HG03520 (cell line): ENCODE measurements at regions not wholly inside any gene's neighbourhood (a gene's known extent, or its start where the extent isn't known, plus 50 kb on each side); places are given as distances from the start of the nearest gene placed in this dataset.
"Not testable (repeated sequence)": the region's sequence is repeated elsewhere in the genome, so short reads cannot be mapped to it uniquely, and the experiment has no call there.

Source experiments
- ATAC-seq: cut with Tn5 transposase; IDR thresholded peaks from one replicate; pipeline ENCODE4 v1.9.1; 2021; ENCODE audit warnings: mild to moderate bottlenecking, moderate library complexity; ENCODE audit not compliant: unreplicated experiment

DNA sequence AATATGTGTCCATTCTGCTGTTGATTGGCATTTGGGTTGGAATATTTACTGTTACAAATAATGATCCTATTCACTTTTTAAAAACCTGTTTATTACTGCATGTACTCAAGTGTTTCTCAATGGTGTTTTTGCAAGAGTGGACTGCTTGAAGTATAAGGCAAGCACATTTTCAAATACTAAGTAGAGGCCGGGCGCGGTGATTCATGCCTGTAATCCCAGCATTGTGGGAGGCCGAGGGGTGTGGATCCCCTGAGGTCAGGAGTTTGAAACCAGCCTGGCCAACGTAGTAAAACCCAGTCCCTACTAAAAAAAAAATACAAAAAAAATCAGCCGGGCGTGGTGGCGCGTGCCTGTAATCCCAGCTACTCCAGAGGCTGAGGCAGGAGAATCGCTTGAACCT lies 276.9 kb upstream of the ADGRL4 start:
- ATAC-seq, result no peak

DNA sequence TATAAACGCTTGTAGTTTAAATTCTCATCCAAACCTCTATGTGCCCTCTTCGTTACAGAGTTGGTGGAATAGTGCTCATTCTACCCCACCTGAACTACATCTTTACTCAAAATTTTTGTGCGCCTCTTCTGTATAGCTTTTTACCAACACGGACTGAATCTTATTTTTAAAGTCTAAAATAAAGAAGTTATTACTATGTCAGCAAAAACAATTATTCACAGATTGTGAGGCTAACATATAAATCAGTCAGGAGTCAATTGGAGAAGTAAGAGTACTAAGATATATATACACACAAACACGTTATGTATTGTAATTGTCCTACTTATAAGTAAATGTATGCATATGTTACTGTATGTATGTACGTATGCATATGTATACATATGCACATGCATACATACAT lies 274.9 kb upstream of the ADGRL4 start:
- no peak for ATAC-seq

DNA sequence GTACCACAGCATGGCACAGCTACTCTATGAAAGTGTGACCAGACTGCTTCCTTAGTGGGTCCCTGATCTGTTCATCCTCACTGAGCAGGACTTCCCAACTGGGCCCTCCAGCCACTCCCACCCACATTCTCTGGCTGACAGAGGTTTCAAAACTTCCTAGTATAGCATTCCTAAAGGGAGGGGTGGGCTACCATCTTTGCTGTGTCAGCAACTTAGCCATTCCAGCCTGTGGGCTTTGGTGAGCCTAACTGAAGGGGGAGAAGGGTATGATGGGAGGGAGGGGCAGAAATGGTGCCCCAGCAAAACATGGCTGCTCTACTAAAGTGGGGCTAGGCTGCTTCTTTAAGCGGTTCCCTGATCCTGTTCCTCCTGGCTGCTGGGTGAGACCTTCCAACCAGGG lies 265.2 kb upstream of the ADGRL4 start:
- no peak for ATAC-seq

DNA sequence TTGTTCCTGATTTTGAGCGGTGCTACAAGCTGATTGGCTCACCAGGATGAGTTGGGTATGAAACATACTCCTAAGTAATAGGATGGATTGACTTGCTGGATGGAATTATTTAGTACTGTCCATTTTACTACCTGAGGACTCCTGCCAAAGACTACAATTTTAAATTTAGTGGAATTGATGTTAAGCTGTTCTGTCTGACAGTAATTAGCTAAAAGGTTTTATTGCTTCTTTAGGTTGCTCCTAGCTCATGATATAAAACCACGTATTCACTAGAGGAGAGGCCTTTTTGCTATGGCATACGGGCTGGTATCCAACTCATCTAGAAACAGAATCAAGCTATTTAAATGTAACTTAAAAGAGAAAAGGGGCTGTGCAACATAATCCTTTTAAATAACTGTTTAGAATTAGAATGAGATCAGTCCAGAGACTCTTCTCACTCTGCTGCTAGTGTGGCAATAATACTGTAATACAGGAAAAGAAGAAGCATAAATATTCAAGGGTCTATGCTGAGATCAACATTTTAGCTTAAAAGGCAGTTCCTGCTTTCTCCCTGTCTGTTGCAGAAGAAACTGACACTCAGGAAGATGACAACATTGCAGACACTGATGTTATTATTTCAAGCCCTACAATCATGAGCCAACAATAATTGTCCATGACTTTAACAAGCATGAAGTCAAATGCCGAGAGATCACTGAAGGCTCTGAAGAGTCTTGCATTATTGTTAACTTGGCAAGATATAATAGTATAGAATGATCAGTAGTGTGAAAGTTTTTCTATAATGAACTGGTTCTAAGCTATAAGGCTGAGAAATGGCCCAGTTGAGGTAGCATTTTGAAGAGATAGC lies 258.7 kb upstream of the ADGRL4 start:
- no peak for ATAC-seq

DNA sequence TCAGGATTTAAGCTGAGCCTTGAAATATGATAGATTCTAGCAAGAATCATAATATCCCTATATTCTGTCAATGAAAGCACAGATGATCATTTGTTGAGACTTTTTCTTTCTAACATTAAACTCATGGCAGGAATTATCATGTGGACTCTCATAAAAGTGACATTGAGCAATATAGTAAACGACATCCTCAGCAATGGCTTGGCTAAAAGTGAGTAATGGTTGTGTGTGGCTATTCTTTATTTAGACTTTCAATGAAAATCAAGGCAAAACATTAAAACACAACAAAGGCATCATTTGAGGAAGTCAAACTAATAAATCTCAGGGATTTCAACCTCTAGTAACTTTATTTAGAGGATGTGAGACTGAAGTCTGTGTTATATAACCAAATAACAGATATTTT lies 257.8 kb upstream of the ADGRL4 start:
- ATAC-seq, result no peak

DNA sequence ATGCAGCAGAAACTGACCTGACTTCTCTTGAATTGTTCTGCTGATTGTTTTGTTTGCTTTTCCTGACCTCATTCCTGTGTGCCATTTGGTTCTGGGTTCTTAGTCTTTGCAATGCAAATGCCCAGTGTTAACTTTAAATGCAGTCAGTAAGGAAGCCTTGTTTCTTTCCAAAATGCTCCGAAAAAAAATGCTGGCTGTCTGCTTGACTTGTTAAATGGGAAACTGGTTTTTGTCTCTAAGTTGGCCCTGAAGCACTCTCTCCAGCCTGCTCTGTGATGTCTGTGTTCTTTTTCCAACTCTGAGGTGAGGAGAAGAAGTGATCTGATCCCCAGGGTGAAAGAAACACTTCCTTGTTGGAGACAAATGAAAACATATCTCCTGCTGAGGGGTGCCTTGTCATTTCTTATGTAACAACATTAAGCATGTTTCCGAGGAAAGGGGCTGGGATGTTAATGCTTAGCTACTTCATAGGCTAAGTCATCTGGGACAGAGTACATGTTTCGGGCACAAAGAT lies 256.3 kb upstream of the ADGRL4 start:
- no peak for ATAC-seq

DNA sequence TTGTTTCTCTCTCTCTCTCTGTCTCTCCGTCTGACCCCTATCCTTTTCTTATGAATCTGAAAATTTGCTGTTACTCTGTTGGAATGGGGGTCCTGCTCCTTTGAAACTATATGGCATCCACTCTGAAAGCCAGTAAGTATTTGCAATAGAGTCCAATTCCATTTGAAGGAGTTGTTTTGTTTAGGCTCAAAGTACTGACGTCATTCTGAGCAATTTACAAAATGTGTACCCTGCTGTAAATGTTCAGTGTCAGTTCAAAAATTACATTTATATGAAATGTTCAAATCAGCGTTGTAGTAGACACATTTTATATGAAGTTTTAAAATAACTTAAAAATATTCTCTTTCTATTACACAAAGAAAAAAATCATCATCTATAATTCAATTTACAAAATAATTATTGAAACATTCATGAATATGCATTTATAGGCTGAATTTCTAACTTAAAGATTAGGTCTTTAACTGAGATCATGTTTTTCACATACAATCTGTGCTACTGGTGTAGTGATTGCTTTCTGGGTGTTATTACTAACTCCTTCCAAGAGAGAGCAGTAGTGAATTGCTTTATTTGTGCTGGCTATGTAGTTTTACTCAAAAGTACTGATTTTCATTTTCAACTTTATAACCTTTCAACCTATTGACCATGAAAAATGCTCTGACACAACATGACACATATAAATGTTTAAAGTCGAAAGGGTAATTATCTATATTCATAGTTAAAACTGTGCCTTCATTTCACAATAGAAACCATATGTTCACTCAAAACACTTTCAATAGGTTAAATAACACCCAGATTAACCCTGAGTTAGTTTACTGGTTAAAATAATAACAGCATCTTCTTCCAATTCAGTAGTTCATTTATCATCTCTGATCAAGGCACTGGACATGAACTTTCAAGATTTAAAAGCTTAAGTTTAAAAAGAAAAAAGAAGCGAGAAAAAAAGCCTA lies 253.1 kb upstream of the ADGRL4 start:
- ATAC-seq, result peak; percentile 84

DNA sequence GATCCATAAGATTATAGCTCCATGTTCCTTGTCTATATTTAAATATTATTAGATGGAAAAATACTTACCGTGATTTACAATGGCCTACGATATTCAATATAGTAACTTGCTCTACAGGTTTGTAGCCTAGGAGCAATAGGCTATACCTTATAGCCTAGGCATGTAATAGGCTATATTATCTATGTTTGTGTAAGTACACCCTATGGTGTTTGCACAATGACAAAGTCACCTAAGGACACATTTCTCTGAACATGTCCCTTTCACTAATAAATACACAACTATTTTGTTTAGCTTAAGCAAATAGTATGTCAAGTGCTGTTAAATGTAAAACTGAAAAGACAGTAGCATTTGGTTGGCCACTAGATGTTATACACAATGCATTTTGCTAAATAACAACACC lies 248.9 kb upstream of the ADGRL4 start:
- ATAC-seq, result no peak

DNA sequence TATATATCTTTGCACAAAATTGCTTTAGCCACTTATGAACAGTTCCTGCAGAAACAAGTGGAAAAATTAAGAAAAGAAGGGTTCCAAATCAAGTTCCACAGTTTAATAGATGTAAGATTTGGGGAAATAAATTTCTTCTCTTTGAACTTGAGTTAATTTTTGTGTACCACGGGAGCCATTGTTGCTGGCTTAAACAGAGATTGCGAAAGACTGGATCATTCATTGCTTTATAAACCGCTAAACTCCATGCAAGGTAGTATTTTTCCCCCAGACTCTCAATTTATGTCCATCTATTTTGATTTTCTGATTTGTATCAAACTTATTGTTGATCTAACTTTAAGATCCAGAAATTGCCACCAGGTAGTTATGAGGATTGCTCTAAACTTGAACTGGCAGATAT lies 246.1 kb upstream of the ADGRL4 start:
- no peak for ATAC-seq

DNA sequence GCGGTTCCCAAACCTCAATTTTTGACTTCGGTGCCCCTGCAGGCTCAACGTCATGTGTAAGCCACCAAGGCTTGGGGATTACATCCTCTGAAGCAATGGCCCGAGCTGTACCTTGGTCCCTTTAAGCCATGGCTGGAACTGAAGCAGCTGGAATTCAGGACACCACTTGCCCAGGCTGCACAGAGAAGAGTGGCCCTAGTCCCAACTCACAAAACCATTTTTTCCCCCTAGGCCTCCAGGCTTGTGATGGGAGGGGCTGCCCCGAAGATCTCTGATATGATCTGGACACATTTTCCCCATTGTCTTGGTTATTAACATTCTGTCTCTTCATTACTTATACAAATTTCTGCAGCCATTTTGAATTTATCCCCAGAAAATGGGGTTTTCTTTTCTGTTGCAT lies 233.3 kb upstream of the ADGRL4 start:
- no peak for ATAC-seq

DNA sequence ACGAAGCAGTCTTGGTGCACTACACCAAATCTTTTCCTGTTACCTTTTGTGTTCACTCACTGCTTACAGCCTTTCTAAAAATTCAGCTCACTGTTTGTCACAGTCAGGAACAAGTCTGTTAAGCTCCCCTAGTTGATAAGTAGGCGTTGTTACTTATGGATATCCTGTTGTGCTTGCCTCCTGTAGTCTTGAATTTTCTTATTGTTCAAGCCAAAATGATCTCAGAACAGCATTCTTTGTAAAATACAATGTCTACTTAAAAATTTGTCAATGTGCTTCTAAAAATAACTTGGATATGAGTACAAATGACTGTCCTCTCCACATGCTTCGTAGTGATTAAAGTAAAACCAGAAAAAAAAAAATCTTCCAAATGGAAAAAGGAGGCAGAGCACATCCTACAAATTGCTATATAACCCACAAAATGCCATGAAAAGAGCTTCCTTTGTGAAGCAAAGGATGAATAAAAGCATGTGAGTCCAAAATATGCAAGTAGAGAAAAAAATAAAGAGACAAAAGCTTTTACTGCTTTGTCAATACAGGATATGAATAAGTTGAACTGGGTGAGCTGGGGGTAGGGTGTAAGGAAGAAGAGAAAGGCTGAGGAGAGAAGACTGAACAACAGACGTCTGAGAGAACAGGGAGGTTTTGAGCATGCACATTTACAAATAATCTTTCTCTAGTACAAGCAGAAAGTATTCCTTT lies 228.9 kb upstream of the ADGRL4 start:
- no peak for ATAC-seq

DNA sequence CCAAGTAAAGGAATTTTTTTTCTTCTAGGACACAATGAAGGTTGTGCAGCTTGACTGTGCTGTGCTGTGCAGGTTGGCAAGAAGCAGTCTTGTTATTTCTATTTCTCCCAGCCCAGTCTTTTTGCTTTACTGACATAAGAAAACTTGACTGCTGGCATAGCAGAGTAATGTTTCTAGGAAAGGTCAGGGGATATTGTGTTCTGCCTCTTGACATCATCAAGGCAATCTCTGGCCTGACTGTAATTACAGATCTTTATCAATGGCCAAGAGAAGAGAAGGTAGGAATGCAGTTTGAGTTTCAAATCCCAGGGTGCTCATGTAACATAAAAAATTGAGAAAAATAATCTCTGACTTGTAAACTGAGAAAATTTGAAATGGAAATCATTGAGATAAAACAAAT lies 226.3 kb upstream of the ADGRL4 start:
- ATAC-seq, result no peak

DNA sequence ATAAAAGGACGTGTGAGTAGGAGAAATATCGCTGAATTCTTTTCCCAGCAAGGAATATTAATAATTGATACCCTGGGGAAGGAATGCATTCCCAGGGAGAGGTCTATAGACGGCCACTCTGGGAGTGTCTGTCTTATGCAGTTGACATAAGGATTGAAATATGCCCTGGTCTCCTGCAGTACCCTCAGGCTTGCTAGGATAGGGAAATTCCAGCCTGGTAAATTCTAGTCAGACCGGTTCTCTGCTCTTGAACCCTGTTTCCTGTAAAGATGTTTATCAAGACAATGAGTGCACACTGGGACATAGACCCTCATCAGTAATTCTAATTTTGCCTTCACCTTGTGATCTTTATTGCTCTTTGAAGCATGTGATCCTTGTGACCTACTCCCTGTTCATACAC lies 224.2 kb upstream of the ADGRL4 start:
- ATAC-seq, result not testable (repeated sequence)

DNA sequence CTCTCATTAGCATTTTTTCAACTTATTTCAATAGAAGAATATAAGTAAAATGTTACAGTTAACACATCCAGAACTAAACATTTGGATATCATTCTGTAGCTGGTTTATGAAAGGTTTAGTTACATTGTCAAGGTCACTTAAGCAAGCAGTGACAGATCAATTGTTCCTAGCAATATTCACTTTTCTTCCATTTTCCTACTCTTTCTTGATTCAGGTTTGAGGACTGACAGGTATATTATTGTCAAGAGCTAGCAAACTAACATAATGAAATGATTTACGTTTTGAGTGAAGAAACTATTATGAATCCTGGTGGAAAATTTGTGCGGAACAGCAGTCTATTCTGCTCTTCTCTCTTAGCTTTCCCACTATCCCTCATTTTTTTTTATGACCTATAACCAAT lies 220.4 kb upstream of the ADGRL4 start:
- no peak for ATAC-seq

DNA sequence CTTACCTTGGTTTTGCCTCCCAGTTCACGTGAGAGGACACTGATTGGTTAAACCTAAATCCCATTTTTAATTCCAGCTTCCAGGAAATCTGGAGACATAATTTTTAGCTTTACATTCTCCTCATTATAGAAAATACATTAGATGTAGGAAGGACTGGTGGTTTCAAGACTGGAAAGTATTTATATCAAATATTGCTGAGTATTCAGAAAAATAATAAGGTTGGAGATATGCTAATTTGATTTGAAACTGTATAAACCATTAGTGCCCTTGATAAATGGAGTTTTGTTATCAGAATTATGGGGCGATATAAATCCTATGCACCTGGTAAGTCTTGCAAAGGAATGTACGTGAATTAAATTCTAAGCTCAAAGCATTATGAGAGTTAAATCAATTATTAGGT lies 218.0 kb upstream of the ADGRL4 start:
- ATAC-seq, result no peak

DNA sequence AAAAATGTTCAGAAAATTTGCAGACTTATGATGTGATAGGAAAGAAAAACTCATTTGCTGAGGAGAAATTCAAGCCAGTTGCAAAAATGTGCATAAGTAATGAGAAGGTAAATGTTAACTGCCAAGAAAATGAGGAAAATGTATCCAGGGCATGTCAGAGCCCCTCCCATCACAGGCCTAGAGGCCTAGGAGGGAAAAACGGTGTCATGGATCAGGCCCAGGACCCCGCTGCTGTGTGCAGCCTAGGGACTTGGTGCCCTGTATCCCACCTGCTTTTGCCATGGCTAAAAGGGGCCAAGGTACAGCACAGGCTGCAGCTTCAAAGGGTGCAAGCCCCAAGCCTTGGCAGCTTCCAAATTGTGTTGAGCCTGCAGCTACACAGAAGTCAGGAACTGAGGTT lies 214.0 kb upstream of the ADGRL4 start:
- ATAC-seq, result no peak

DNA sequence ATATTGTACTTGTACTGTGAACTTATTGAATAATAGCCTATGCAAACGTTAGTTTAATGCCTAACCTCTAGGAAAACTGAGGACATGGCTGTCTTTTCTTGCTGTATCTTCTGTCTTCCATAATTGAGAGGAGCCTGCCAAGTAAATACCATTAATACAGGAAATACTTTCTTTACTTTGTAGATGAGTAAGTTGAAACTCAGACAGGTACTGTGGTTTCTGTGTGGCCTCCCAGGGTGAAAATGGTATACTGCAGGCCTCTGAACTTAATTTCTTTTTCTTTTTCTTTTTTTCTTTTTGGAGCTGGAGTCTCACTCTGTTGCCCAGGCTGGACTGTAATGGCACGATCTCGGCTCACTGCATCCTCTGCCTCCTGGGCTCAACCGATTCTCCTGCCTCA lies 208.8 kb upstream of the ADGRL4 start:
- no peak for ATAC-seq

DNA sequence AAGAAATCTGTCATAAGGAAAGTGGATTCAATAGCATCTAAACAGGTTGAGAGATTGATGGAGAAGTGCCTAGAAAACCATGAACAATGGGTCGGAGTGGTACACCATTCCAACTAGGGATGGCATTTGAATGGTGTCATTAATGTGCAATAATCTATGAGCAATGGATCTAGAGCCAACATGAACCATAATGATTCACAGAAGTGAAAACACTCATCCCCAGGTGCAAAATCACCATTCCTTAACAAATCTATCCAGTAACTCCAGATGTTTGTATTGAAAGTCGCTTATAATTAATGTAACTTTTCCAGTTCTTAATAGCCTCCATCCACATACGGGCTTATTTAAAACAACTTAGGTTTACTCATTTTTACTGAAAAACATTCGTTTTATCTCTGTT lies 201.3 kb upstream of the ADGRL4 start:
- ATAC-seq, result no peak

DNA sequence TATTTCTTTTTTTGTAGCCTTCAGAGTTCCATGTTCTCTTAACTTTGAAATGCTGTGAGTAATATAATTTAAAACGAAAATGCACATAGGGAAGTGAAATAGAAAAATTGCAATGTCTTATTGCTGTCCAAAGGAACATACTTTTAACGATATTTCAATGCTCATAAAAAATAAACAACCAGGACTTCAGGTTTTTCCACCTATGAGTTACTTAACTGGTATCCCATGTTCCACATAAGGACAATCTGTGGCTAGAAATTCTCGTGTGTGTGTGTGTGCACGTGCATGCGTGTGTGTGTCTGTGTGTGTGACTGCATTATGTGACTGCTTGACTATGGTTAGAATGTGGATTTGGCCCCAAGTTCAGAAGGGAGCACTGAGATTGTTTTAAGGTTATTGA lies 200.8 kb upstream of the ADGRL4 start:
- no peak for ATAC-seq

DNA sequence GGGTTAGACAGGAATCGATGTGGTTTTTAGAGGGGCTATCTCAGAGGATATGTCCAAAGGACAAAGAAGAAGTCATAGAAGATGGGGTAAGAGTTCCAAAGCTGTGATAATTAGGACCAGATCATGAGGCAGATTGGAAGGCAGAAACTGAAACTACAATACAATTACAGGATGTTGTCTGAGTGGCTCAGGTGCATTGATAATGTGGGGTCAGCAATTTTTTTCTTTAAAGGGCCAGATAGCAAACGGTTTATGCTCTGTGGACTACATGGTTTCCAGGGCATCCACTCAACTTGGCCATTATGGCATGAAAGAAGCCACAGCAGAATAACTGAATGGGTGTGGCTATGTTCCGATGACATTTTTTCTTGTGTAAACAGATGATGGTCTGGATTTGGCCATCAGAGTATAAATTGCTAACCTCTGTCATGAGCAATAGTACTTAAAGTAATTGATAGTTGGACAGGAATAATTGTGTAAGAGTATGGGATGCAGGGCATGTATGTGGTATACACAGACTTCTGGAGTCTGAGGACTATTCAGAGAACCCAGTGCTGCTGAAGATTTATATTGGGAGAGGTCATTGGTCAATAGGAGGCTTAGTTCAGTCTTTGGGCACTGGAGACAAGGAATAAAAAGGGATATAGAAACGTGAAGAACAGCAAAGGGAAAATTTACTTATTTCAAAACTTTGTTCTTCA lies 198.4 kb upstream of the ADGRL4 start:
- no peak for ATAC-seq

DNA sequence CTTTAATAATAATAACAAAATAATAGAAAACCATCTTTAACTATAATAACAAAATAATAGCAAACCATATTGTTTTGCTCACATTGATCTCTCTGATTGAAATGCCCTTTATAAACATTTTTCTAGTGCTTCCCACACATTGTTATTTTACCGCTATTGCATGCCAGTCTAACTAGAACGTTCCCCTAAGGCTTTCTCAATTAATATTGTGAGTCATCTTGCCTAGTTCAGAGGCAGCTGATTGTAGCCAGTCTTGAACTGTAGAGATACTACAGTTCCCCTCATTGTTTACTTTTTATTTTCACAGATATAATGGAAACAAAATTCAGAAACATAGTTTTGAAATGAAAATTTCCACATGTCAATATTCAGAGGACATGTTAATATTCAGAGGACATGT lies 192.3 kb upstream of the ADGRL4 start:
- no peak for ATAC-seq
